Ishikawa (cell line): ENCODE measurements at regions not wholly inside any gene's neighbourhood (a gene's known extent, or its start where the extent isn't known, plus 50 kb on each side); places are given as distances from the start of the nearest gene placed in this dataset.

Source experiments
- CEBPB ChIP-seq: IDR thresholded peaks from 2 replicates; pipeline ENCODE4 v1.6.1; 2012
- CREB1 ChIP-seq: IDR thresholded peaks from 2 replicates; pipeline ENCODE4 v1.6.1; 2012; ENCODE audit warnings: low read depth
- EGR1 ChIP-seq: IDR thresholded peaks from 2 replicates; pipeline ENCODE4 v1.6.1; 2012
- EP300 ChIP-seq: IDR thresholded peaks from 2 replicates; pipeline ENCODE4 v1.6.1; 2012; ENCODE audit warnings: borderline replicate concordance
- FOXM1 ChIP-seq: IDR thresholded peaks from 2 replicates; pipeline ENCODE4 v1.6.1; 2012; ENCODE audit warnings: low read depth, borderline replicate concordance
- MAX ChIP-seq: IDR thresholded peaks from 2 replicates; pipeline ENCODE4 v1.6.1; 2012
- NFIC ChIP-seq: IDR thresholded peaks from 2 replicates; pipeline ENCODE4 v1.6.1; 2012
- RAD21 ChIP-seq: IDR thresholded peaks from 2 replicates; pipeline ENCODE4 v1.6.1; 2012; ENCODE audit warnings: low read depth
- REST ChIP-seq: IDR thresholded peaks from 2 replicates; pipeline ENCODE4 v1.6.1; 2012; ENCODE audit warnings: low read depth, mild to moderate bottlenecking
- TAF1 ChIP-seq: IDR thresholded peaks from 2 replicates; pipeline ENCODE4 v1.6.1; 2012; ENCODE audit warnings: low read depth, mild to moderate bottlenecking
- TCF12 ChIP-seq: IDR thresholded peaks from 2 replicates; pipeline ENCODE4 v1.6.1; 2012; ENCODE audit warnings: low read depth
- TEAD4 ChIP-seq: IDR thresholded peaks from 2 replicates; pipeline ENCODE4 v1.6.1; 2012
- USF1 ChIP-seq: IDR thresholded peaks from 2 replicates; pipeline ENCODE4 v1.6.1; 2012
- YY1 ChIP-seq: IDR thresholded peaks from 2 replicates; pipeline ENCODE4 v1.6.1; 2012; ENCODE audit warnings: low read depth
- ZBTB7A ChIP-seq: IDR thresholded peaks from 2 replicates; pipeline ENCODE4 v1.6.1; 2012; ENCODE audit warnings: low read depth

GRCh38 chr1:29671446-29672356 lies 435.4 kb downstream of the PTPRU start:
- TF ChIP-seq TCF12 (no peak), CREB1 (no peak), TAF1 (no peak), RAD21 (no peak), REST (no peak), ZBTB7A (no peak), CEBPB (no peak), FOXM1 (no peak)

- TF ChIP-seq EGR1 (no peak), CREB1 (no peak), EP300 (no peak), TAF1 (no peak), NFIC (no peak)
Measured at GRCh38 chr1:29670752-29671151, 434.4 kb downstream of the PTPRU start.

GRCh38 chr1:29669912-29670311 lies 433.6 kb downstream of the PTPRU start:
- TF ChIP-seq YY1 (no peak), NFIC (no peak), TEAD4 (no peak), ZBTB7A (no peak), EP300 (no peak), REST (no peak), TCF12 (no peak), USF1 (no peak), CREB1 (no peak), TAF1 (no peak)

GRCh38 chr1:29669158-29669871 lies 433.0 kb downstream of the PTPRU start:
- TF ChIP-seq YY1 (no peak), REST (no peak), RAD21 (no peak), MAX (no peak), CEBPB (no peak), FOXM1 (no peak), EGR1 (no peak), TEAD4 (no peak), USF1 (no peak), ZBTB7A (no peak), TCF12 (no peak), TAF1 (no peak), NFIC (no peak), EP300 (no peak), CREB1 (no peak)
